DND-41 (cell line): ENCODE measurements at regions not wholly inside any gene's neighbourhood (a gene's known extent, or its start where the extent isn't known, plus 50 kb on each side); places are given as distances from the start of the nearest gene placed in this dataset.

Source experiments
- CTCF ChIP-seq: IDR thresholded peaks from 2 replicates; pipeline ENCODE4 v1.5.1; 2012; ENCODE audit warnings: borderline replicate concordance, low read length, moderate library complexity, mild to moderate bottlenecking; ENCODE audit not compliant: poor library complexity, severe bottlenecking; ENCODE audit errors: extremely low read depth
- EZH2 ChIP-seq: IDR thresholded peaks from 3 replicates; pipeline ENCODE4 v1.6.1; 2012; ENCODE audit warnings: borderline replicate concordance, low read depth, mild to moderate bottlenecking, moderate library complexity, low read length, inconsistent platforms; ENCODE audit not compliant: severe bottlenecking

DNA sequence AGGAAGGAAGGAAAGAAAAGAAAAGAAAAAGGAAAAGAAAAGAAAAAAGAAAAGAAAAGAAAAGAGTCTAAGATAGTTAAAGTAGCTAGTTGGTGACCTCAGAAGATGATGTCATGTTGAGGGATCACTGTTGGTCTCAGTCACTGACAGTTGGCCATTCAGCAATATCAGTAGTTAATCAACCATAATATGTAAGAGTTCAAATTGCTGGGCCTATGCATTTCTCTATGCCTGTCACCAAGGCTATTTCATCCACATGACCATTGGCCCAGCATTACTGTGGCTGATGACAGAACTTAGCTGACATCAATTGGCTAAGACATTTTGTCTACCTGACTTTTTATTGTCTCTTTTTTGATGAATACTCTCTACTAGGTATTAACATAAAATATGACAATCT is 435.5 kb upstream of the CRIM1 start:
- TF ChIP-seq CTCF (no peak), EZH2 (no peak)
